Activated CD8-positive, alpha-beta memory T cell treated with anti-CD3 and anti-CD28 coated beads, Interleukin-2, amount 50 U/mL, for 1 hour (primary cell): ENCODE measurements at regions not wholly inside any gene's neighbourhood (a gene's known extent, or its start where the extent isn't known, plus 50 kb on each side); places are given as distances from the start of the nearest gene placed in this dataset.
"Not testable (repeated sequence)": the region's sequence is repeated elsewhere in the genome, so short reads cannot be mapped to it uniquely, and the experiment has no call there.

Experiments
- DNase-seq: peaks from one replicate; pipeline ENCODE4 v3.0.0-alpha.2; 2020; ENCODE audit errors: extremely low read depth

- DNase-seq = no peak
These were observed 141.5 kb upstream of the TBL1XR1 start for GRCh38 chr3:177338697-177339219.

GRCh38 chr3:177339220-177339703 lies 142.0 kb upstream of the TBL1XR1 start:
- DNase-seq = not testable (repeated sequence)

DNA sequence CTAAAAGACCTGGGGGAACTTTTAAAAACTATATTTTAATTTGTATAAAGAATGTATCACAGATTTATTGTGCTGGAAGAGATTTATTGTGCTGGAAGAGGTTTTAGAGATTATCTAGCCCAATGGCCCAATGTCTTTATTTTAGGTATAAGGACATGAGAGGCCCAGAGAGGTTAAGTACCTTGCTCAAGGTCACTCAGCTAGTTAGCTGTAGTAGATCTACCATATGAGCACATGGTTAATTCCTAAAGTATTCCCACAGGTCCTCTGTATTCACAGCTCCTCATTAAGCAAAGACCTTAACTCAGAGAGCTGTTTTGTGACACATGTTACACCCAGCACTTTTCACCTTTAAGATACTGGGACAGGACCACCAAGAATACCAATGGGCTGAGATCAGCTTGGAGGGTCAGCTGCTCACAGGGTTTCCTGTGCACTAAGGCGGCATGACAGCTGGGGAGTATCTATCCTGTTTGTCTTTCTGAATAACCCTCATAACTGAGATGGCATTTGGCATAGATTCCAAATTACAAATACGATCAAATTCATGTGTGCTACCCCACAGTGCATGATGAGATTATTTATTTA lies 143.1 kb upstream of the TBL1XR1 start:
- DNase-seq = no peak

GRCh38 chr3:177341736-177342419 lies 144.6 kb upstream of the TBL1XR1 start:
- no peak for DNase-seq

- no peak for DNase-seq
These were observed 145.9 kb upstream of the TBL1XR1 start for GRCh38 chr3:177343122-177343625.

DNA sequence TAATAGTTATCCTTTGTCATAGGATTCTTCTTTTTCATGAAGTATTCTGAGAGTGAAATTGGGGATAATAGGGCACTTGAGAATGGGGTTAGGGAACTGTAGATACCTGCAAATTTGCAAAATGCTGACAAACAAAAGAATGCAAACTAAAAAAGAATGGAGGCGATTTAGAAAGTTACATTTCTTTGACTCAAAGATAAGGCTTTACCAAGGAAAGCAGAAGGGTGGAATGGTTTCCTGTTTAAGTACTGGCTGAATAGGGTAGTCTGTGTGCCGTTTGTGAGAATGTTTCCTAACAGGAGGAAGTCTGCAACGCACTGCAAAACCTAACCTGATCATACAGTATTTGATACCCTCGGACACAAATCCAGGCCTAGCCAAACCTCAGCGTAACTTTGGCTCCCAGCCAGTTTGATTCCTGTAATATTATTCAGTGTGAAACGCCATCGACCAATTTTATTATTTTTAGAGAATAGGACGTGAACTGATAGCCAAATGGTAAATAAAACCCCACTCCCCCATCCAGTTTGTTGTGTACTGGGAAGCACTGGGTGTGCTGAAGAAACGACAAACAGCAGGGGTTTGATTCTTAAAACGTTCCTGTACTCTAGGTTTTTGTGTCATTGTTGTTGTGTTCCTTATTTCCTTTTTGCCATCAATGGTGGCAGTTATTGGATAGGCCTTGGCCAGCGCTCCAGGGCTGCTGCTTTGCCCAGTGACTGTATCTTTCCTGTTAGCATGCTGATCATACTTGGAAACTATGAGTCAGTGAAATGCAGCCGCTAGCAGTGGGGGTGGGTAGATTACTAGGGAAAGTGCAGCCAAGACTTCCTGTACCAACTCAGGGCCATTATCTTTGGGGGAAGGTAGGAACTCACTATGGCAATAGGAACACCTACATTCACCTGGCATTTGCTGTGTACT lies 148.0 kb upstream of the TBL1XR1 start:
- no peak for DNase-seq

DNA sequence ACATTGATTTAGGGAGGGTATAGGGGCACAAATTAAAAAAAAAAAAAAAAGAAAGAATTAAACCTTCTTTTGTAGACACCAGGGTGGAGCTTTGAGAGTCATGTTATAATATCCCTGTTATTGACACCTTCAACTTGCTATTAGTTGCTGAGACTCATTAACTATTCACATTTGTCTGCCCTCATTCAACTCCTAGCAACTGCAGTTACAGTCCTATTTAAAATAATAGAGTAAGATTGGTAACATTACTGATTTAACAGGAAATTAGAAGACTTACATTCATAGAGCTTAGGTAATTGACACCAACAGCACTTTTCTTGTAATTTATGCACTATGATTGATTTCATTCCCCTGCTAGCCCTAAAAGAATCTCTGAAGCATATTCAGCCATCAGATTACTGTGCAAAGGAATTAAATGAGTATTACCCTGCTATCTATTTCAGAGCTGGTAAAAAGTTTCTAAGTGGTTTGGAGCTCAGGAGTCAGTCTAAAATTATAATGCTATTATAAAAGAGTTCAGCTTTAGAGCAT lies 148.8 kb upstream of the TBL1XR1 start:
- DNase-seq = no peak

DNA sequence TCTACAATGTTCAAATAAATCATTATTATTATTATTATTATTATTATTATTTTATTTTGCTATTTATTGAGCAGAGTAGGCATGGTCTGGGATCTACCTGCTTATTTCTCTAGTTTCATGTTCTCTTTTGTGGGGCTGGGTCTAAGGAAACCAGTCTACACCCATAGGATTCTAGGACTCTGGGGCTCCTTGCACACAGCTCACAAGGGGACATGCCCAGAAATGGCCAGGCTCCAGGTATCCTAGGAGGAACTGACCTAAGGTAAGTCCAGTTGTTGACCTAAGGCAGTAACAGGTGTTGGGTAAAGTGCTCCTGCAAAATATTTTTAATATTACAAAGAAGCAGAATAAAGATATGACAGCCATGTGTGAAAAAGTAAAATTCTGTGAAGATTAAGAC lies 149.6 kb upstream of the TBL1XR1 start:
- DNase-seq = no peak

DNA sequence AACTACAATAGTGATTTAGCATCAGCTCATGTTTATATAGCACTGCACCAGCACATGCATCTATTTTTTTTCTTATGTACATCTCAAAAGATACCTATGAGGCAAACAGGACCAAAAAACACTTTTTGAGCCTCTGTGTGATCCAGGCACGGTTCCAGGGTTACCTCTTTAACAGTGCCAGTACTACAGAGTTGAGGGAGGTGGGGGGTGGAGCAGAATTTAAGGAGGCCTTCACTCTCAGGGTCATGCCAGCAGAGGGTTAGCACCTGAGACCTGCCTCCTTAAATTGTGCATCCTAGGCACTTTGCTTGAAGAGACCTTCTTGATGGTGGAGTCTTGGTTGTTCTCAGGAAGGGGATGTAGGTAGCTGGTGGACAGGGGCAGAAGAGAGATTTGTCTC lies 150.3 kb upstream of the TBL1XR1 start:
- no peak for DNase-seq

- DNase-seq = no peak
These were observed 151.7 kb upstream of the TBL1XR1 start for GRCh38 chr3:177348974-177349373.

DNA sequence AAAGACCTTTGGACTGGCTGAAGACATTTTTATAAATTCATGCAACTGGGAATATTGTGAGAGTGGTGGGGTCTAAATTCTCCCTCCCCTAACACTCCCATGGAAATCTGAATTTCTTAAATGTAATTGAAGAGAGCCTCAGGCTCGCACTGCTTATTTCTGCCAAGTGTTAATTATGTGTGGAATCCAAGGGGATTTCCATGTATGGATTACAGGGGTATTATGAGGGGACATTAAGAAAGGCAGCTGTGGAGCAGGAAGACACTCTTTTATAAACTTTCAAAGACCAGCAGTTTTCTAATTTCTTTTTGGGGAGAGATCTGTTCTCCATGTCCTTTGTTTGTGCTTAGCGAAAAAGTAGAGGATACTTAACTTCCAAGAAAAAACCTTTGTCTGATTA lies 152.1 kb upstream of the TBL1XR1 start:
- DNase-seq = no peak

GRCh38 chr3:177350121-177350520 lies 152.8 kb upstream of the TBL1XR1 start:
- no peak for DNase-seq

DNA sequence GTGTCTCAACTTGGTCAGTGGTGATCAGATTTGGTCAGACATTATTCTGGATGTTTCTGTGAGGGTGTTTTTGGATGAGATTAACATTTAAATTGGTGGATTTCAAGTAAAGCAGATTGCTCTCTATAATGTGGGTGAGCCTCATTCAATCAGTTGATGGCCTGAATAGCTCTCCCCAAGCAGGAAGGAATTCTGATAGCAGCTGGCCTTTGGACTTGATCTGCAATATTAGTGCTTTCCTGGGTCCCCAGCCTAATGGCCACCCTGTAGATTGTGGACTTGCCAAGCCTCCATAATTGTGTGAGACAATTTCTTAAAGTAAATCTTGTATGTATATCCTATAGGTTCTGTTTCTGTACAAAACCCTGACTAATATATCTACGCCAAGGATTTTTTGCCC lies 153.9 kb upstream of the TBL1XR1 start:
- no peak for DNase-seq

DNA sequence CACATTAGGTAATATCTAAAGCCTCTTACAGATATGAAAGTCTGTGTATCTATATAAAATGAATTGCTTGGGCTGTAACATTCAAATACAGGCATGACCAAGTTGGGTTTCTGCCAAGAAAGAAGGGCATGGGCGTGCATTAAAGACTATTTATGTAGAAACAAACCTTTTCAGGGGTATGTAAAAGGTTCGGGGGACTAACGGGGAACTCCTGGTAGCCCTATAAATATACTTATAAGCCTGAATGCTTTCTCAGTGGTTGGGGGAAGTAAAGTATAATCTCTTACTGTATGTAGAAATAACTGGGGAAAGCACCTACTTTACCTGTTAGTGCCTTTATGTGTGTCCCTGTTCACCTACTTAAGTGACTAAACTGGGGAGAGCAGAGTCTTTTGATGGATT lies 154.5 kb upstream of the TBL1XR1 start:
- DNase-seq = no peak

DNA sequence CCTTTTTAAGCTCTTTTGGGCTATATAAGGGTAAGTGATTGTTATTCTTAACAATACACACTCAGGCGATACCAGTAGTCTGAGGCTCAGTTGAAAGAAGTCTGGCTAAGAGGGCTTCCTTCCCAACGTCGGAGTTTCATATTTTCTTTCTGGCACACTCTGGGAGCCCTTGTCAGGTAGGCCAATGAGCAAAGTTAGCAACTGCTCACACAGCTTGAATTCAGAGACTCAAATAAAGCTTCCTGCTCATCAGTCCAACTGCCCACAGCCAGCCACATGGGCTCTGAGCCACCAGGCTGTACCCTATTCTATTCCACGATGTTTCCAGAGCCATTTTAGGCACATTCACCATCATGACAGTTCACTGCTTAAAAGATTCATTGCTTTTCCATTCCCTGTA lies 155.1 kb upstream of the TBL1XR1 start:
- no peak for DNase-seq

DNA sequence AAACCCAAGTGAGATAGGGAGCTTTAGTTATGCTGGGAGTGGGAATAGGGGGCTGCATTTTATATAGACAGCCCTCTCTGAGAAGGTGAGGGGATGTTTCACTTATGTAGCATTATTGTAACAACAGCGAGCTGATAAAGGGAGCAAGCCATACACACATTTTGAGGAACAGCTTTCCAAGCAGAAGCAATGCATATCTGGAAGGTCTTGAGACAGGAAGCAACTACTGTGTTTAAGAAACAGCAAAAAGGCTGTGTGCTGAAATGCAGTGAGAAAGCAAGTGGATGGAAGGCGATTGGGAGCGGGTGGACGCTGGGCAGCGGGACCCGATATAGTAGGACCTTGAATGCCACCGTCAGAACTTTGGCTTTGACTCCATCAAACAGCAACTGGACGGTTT lies 155.9 kb upstream of the TBL1XR1 start:
- no peak for DNase-seq

- not testable (repeated sequence) for DNase-seq
These were observed 156.6 kb upstream of the TBL1XR1 start for GRCh38 chr3:177353879-177354278.

DNA sequence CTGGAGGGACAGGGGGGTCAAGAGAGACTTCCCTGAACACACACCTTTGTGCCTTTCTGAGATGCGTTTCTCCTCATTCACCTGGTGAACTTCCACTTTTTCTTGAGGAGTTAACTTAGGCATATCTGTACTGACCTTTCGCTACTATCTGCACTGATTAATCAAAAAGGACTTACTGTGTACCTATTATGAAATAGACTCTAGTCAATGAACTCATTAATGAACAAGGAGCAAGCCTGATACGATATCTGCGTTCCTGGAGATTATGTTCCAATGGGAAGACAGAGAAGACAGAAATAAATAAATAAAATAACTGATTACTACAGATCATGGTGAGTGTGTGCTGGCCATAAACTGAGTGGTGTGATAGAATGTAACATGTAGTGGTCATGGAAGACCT lies 157.2 kb upstream of the TBL1XR1 start:
- no peak for DNase-seq

- DNase-seq = no peak
These were observed 158.8 kb upstream of the TBL1XR1 start for GRCh38 chr3:177356113-177356512.

- DNase-seq = no peak
These were observed 159.7 kb upstream of the TBL1XR1 start for GRCh38 chr3:177356952-177357351.

DNA sequence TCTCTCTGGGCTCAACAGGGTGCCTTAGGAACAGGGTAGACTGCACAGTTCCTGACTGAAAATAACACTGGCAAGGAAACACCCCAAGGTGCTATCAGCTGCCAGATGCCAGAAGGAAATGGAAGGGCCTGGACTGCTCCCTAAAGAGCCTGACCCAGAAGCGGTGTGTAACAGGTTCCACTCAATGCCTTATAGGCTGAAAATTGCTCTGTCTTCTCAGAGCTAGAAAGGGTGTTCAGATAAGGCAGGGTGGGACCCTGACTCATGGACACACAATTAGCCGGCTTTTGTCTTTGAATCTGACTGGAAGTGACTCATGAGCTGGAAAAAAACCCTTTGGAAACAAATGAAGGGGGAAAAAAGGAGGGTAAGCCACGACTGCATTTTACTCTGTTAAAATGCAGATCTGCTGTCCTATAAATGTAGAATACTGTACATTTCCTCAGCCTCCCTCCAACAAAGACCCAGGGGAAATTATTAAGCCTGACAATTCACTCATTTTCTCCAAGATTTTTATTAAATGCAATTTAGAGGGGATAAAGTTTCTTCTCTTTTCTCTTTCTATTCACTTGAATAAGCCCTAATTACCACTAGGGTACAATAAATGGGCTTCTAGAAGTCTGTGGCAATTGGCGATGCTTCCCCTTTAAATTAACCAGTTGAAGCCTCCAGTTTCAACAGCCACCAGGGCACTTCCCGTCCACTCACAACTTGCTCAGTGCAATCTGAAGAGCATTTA lies 160.2 kb upstream of the TBL1XR1 start:
- DNase-seq = no peak
